Tibial nerve (tissue), 4 donors: ENCODE measurements at regions not wholly inside any gene's neighbourhood (a gene's known extent, or its start where the extent isn't known, plus 50 kb on each side); places are given as distances from the start of the nearest gene placed in this dataset.

Experiments used
- CTCF ChIP-seq, 5 experiments: fragments of 200-600 bp in 3 of 5; fragments of 450-650 bp in 2 of 5; sonication (generic) in 3 of 5; IDR thresholded peaks; one replicate each; pipeline ENCODE4 v1.5.1; 2016 to 2019; ENCODE audit warnings: antibody characterized with exemption in 5 of 5, mild to moderate bottlenecking in 3 of 5, moderate library complexity in 2 of 5
- EP300 ChIP-seq, 2 donors: sonication (generic); formaldehyde crosslinking; IDR thresholded peaks; one replicate each; pipeline ENCODE4 v1.6.1; 2017; ENCODE audit warnings: antibody characterized with exemption in 2 of 2, mild to moderate bottlenecking in 1 of 2
- POLR2A ChIP-seq, 2 donors: fragments of 450-650 bp; IDR thresholded peaks; one replicate each; pipeline ENCODE4 v1.6.1; 2017; ENCODE audit warnings: antibody characterized with exemption in 2 of 2, mild to moderate bottlenecking in 2 of 2, moderate library complexity in 2 of 2

- TF ChIP-seq EP300 (IDR thresholded peaks at IDR 0.05) (no peak), CTCF (IDR thresholded peaks at IDR 0.05) (no peak), POLR2A (IDR thresholded peaks at IDR 0.05) (no peak)
Measured at GRCh38 chr10:83469728-83470331, 669.5 kb upstream of the GHITM start.
